GM12864 (cell line): ENCODE measurements at regions not wholly inside any gene's neighbourhood (a gene's known extent, or its start where the extent isn't known, plus 50 kb on each side); places are given as distances from the start of the nearest gene placed in this dataset.

Source experiments
- DNase-seq: peaks from one replicate; pipeline ENCODE4 v3.0.0-alpha.2; 2011; ENCODE audit warnings: low read depth
- H3K4me3 ChIP-seq: 2 replicates; pipeline ENCODE4 v1.5.1; 2011; ENCODE audit warnings: mild to moderate bottlenecking, low read depth, low read length, control low read depth
- CTCF ChIP-seq: IDR thresholded peaks from 2 replicates; pipeline ENCODE4 v1.5.1; 2011; ENCODE audit warnings: low read depth, mild to moderate bottlenecking, moderate library complexity, low read length, control low read depth, inconsistent platforms; ENCODE audit errors: missing control alignments

- TF ChIP-seq CTCF, result no peak
Measured at GRCh38 chr11:104699981-104700380, 198.3 kb downstream of the CASP12 start.

DNA sequence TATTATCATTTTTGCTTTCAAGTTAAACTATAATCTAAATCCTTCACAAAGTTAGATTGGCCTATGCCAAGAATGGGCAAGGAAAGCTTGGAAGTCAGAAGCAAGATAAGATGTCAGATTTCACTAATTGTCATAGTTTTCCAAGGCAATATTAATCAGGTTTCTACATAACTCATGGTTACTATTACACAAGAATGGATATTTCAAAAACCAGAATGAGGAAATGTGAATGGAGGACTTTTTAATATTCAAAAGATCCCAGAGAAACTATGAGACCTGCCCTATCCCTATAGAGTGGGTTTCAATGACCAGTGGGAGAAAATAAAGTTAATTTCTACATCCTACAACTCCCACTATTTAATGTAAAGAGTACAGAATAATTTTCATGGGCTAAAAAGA lies 203.2 kb downstream of the CASP12 start:
- DNase-seq, result no peak
- H3K4me3 ChIP-seq, result no peak overlapping the region
- TF ChIP-seq CTCF, result no peak

More at GRCh38 chr11:104699981-104700380, 198.3 kb downstream of the CASP12 start:
- DNase-seq, result no peak
- H3K4me3 ChIP-seq, result no peak overlapping the region

DNA sequence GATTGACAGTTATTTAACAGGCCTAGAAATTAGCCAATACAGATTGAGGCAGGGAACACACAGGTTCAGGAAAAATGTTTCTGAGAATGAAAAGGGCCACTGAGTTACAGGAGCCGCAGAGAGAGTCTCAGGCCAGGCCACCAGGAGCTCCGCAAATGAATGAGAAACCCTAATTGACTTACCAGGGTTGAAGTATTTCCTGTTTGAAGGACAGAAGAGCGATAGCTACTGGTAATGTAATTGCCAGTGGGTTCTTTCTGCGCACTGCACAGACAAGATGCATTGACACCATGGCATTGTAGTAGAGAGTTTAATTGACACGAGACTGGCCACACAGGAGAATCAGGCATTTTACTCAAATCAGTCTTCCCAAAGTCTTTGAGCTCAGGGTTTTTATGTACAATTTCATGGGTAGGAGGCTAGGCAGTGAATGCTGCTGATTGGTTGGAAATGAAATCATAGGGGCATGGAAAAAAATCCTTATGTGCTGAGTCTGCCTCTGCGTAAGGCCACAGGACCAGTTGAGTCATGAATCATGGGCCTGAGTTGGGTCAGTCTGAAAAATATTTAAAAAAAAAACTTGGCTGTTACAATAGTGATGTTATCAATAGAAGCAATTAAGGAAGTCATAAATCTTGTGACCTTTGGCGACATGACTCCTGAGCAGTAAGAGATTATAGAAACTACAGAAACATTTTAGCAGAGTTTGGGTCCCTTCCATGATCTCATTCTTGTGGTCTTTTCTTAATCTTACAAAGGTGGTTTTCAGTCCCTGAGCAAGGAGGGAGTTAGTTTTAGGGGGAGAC lies 203.8 kb downstream of the CASP12 start:
- no peak overlapping the region for H3K4me3 ChIP-seq
- DNase-seq, result no peak
- no peak for TF ChIP-seq CTCF

GRCh38 chr11:104692751-104693150 lies 205.5 kb downstream of the CASP12 start:
- no peak overlapping the region for H3K4me3 ChIP-seq
- no peak for TF ChIP-seq CTCF
- DNase-seq, result no peak

DNA sequence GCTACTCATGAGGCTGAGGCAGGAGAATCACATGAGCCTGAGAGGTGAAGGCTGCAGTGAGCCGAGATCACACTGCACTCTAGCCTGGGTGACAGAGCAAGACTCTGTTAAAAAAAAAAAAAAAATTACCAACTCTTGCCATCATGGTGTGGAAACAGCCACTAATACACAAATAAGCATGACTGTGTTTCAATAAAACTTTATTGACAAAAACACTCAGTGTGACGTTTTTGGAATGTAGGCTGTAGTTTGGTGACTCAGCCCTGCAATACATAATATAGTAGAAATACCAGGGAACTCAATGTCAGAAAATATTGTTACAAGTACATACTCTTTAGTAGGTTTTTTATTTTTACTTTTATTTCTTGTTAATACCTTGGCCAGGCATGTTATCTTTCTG lies 207.1 kb downstream of the CASP12 start:
- no peak for TF ChIP-seq CTCF
- no peak for DNase-seq
- H3K4me3 ChIP-seq, result no peak overlapping the region

- TF ChIP-seq CTCF, result no peak
- no peak for DNase-seq
- H3K4me3 ChIP-seq, result no peak overlapping the region
Measured at GRCh38 chr11:104690241-104690640, 208.0 kb downstream of the CASP12 start.

- no peak for TF ChIP-seq CTCF
- no peak overlapping the region for H3K4me3 ChIP-seq
- no peak for DNase-seq
Measured at GRCh38 chr11:104688731-104689130, 209.5 kb downstream of the CASP12 start.
